ENCODE measurements at regions not wholly inside any gene's neighbourhood (a gene's known extent, or its start where the extent isn't known, plus 50 kb on each side); places are given as distances from the start of the nearest gene placed in this dataset.
A peak's percentile ranks its signal among the peaks of the same experiment; 100 is the strongest.

DNA sequence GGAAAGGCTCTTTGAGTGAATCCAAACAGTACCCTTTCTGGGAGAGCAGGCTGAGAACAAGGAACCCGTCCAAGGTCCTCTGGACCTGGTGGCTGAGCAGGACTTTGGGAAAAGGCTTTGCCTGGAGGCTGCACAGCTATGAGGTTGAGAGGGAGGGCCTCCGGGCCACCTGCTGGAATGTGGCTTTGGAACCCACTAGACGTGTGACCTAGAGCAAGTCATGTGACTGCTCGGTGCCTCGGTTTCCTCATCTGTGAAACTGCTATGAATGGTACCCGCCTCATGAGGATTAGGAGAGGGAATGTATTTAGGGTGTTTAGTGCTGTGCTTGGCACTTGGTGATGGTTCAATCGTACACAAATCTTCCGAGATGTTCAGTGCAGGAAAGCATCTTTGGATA lies 50.4 kb downstream of the HAPSTR1 start:
- no peak overlapping the region for H3K4me3 ChIP-seq (ENCODE audit: low read depth, low read length)
- TF ChIP-seq, protein P1, sequence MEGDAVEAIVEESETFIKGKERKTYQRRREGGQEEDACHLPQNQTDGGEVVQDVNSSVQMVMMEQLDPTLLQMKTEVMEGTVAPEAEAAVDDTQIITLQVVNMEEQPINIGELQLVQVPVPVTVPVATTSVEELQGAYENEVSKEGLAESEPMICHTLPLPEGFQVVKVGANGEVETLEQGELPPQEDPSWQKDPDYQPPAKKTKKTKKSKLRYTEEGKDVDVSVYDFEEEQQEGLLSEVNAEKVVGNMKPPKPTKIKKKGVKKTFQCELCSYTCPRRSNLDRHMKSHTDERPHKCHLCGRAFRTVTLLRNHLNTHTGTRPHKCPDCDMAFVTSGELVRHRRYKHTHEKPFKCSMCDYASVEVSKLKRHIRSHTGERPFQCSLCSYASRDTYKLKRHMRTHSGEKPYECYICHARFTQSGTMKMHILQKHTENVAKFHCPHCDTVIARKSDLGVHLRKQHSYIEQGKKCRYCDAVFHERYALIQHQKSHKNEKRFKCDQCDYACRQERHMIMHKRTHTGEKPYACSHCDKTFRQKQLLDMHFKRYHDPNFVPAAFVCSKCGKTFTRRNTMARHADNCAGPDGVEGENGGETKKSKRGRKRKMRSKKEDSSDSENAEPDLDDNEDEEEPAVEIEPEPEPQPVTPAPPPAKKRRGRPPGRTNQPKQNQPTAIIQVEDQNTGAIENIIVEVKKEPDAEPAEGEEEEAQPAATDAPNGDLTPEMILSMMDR (IDR thresholded peaks at IDR 0.05; ENCODE audit: insufficient read depth, low read depth, low read length): no peak
- DNase-seq (ENCODE audit: low read depth): no peak

DNA sequence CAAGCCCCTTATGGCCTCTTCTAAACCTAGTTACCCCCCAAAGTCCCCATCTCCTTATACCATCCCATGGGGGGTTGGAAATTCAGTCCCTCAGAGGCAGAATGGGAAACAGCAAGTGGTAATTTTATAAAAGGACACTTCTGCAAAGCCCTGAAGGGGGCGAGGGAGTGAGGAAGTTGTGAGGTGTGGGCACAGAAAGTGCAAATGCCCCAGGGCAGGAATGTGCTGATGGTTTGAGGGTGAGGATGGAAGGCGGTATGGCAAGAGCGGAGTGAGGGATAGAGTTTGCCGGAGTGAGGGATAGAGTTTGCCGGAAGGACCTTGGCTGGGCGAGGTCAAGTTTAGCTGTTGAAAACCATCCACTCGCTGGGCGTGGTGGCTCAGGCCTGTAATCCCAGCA lies 52.7 kb downstream of the HAPSTR1 start:
- no peak overlapping the region for H3K4me3 ChIP-seq (ENCODE audit: low read depth, low read length)
- TF ChIP-seq, protein P1 (IDR thresholded peaks at IDR 0.05; ENCODE audit: insufficient read depth, low read depth, low read length): no peak
- no peak for DNase-seq (ENCODE audit: low read depth)

DNA sequence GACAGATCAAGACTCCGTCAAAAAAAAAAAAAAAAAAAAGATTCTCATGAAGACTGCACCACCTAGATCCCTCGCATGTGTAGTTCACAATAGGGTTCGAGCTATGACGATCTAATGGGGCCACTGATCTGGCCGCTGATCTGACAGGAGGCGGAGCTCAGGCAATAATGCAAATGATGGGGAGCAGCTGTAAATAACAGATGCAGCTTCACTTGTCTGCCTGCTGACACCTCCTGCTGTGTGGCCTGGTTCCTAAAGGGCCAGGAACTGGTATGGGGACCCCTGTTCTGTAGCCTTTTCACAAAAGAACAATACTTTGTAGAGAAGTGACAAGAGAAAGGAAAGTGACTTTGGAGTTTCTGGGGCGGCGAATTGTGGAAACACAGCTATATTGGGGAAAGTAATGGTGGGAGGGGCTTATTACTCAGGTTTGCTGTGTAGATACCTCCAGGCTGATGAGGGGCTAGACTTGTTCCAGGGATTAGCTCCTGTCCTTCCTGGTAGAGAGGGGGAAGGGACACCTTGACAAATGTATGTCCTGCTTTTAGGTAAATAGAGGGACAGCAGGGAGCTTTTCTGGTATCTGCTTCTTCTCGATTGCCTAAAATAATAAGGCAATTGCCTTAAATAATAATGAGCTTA lies 57.1 kb downstream of the HAPSTR1 start:
- DNase-seq (ENCODE audit: low read depth): no peak
- H3K4me3 ChIP-seq (ENCODE audit: low read depth, low read length): no peak overlapping the region
- TF ChIP-seq, protein P1 (IDR thresholded peaks at IDR 0.05; ENCODE audit: insufficient read depth, low read depth, low read length): no peak

DNA sequence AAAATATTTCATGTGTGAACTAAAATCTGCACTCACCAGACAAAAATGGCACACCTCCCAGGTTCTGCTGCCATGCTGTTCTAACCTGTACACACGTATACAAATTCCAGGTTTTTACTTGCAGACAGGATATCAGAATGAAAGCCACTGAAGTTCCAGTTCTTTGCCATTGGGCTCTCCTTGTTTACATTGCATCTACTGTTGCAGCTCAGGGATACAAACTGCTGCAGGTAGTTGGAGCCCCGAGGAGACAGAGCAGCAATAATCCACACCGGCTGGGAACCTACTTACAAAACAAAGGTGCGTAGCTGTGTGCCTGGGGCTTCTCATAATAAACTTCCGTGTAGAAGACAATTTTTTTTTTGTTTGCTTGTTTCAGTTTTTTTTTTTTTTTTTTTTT lies 59.6 kb downstream of the HAPSTR1 start:
- TF ChIP-seq, protein P1 (IDR thresholded peaks at IDR 0.05; ENCODE audit: insufficient read depth, low read depth, low read length): no peak
- no peak overlapping the region for H3K4me3 ChIP-seq (ENCODE audit: low read depth, low read length)
- DNase-seq (ENCODE audit: low read depth): no peak

DNA sequence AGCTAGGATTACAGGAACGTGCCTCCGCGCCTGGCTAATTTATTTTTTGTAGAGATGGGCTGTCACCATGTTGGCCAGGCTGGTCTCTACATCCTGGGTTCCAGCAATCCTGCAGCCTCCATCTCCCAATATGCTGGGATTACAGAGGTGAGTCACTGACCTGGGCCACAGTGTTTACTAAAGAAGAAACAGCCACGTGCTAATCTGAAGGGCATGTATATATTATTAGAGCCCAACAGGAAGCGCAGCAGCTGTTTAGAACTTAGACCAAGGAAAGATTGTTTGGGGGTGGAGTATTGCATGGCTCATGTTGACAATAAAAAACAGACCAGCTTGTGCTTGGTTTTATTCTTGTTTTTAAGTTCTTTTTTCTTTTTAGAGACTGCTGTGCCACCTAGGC lies 60.2 kb downstream of the HAPSTR1 start:
- DNase-seq (ENCODE audit: low read depth): peak; percentile 87
- TF ChIP-seq, protein P1 (IDR thresholded peaks at IDR 0.05; ENCODE audit: insufficient read depth, low read depth, low read length): no peak

DNA sequence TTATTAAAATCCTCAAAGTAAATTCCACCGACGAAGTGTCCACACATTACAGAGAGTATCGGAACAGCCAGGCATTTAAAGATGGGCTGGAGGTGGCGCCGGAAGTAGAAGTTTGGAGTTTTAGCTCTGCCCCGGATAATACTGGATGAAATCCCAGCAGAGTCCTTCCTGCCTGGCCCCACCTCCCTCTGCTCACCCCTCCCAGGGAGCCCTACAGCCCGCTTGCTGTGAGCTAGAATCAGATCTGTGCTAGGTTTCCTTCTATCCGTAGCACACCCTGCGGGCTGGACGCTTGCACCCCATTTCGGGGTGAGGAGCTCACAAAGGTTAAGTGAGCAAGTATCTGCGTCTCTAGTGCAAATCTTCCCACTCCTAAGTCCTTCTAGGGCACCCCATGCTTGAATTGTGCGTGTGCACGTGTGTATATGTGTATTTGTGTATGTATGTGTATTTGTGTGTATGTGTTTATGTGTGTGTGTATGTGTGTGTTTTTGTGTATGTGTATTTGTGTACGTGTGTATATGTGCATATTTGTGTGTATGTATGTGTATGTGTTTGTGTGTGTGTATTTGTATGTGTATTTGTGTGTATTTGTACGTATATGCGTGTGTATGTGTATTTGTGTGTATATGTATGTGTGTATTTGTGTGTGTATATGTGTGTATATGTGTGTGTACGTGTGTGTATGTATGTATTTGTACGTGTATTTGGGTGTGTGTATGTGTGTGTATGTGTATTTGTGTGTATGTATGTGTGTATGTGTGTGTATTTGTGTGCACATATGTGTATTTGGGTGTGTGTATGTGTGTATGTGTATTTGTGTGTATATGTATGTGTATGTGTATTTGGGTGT lies 61.4 kb downstream of the HAPSTR1 start:
- no peak for DNase-seq (ENCODE audit: low read depth)
- no peak overlapping the region for H3K4me3 ChIP-seq (ENCODE audit: low read depth, low read length)
- TF ChIP-seq, protein P1 (IDR thresholded peaks at IDR 0.05; ENCODE audit: insufficient read depth, low read depth, low read length): no peak

More for the DNA sequence above, 60.2 kb downstream of the HAPSTR1 start:
- no peak overlapping the region for H3K4me3 ChIP-seq (ENCODE audit: low read depth, low read length)

All from fibroblast of villous mesenchyme (primary cell).